Erythroblast (primary cell): ENCODE measurements at regions not wholly inside any gene's neighbourhood (a gene's known extent, or its start where the extent isn't known, plus 50 kb on each side); places are given as distances from the start of the nearest gene placed in this dataset.

ENCODE experiments used
- GATA1 ChIP-seq: IDR thresholded peaks from 2 replicates; pipeline ENCODE4 v1.6.1; 2011; ENCODE audit warnings: low read depth, mild to moderate bottlenecking, control low read depth, low read length, moderate library complexity
- POLR2A ChIP-seq: IDR thresholded peaks from 2 replicates; pipeline ENCODE4 v1.6.1; 2011; ENCODE audit warnings: mild to moderate bottlenecking, low read length

- TF ChIP-seq POLR2A (no peak), GATA1 (no peak)
Measured at GRCh38 chr3:107184375-107184774, 192.9 kb upstream of the CCDC54 start.
